ENCODE measurements at regions not wholly inside any gene's neighbourhood (a gene's known extent, or its start where the extent isn't known, plus 50 kb on each side); places are given as distances from the start of the nearest gene placed in this dataset.

- Histone ChIP-seq H3K4me3 (ENCODE audit: control extremely low read depth in 1 of 5, extremely low read depth in 1 of 5, insufficient read depth in 1 of 5, low read depth in 2 of 5, low read length in 4 of 5) (no peak overlapping the region), H2AFZ (ENCODE audit: insufficient read depth, low read depth, low read length, poor library complexity, severe bottlenecking) (no peak overlapping the region), H3K4me2 (replicated peaks; ENCODE audit: low read depth, low read length, poor library complexity, severe bottlenecking) (no peak overlapping the region), H3K36me3 (replicated peaks in 1 of 2; ENCODE audit: control extremely low read depth in 1 of 2, control insufficient read depth in 1 of 2, extremely low read depth in 1 of 2, insufficient read depth in 2 of 2, low read length in 1 of 2) (no peaks in the 10 kb centered on the region), H3K27me3 (replicated peaks in 1 of 4; ENCODE audit: control extremely low read depth in 1 of 4, control insufficient read depth in 3 of 4, insufficient read depth in 4 of 4, low read length in 3 of 4) (no peaks in the 10 kb centered on the region), H3K4me1 (ENCODE audit: control insufficient read depth in 2 of 2, insufficient read depth in 2 of 2, low read length in 2 of 2) (no peaks in the 10 kb centered on the region), H3K79me2 (ENCODE audit: control insufficient read depth, insufficient read depth, low read length) (no peaks in the 10 kb centered on the region), H4K20me1 (ENCODE audit: control insufficient read depth, insufficient read depth, low read length, poor library complexity, severe bottlenecking) (no peaks in the 10 kb centered on the region), H3K27ac (ENCODE audit: low read length in 2 of 2) (no peak overlapping the region), H3K9ac (ENCODE audit: low read length) (no peak overlapping the region), H3K9me3 (ENCODE audit: control extremely low read depth in 1 of 3, control insufficient read depth in 2 of 3, insufficient read depth in 1 of 3, low read length in 2 of 3) (no peaks in the 10 kb centered on the region)
- Mint-ChIP-seq H3K4me3 (no peak overlapping the region), H3K27ac (no peak overlapping the region), H3K4me1 (no peaks in the 10 kb centered on the region), H3K27me3 (no peaks in the 10 kb centered on the region), H3K9me3 (ENCODE audit: insufficient read depth) (no peaks in the 10 kb centered on the region)
- intact Hi-C loops (cut with micrococcal nuclease) = no loop called here
- ChIA-PET CTCF (no interaction called here), POLR2A (no interaction called here)
- ATAC-seq (ENCODE audit: low read depth) = no peak
- no peak for TF ChIP-seq CTCF (IDR thresholded peaks at IDR 0.05)
- TF ChIP-seq EZH2 (IDR thresholded peaks at IDR 0.05; ENCODE audit: borderline replicate concordance, insufficient read depth, low read depth, low read length, poor library complexity, severe bottlenecking) = no peak
- no peak for DNase-seq
- WGBS (ENCODE audit: insufficient coverage) = no CpG with 5 or more reads among the region's 3 CpGs
Observed at GRCh38 chr2:125567100-125567499, 1088.9 kb upstream of the GYPC start.

GRCh38 chr2:125572660-125573059 lies 1083.3 kb upstream of the GYPC start:
- Mint-ChIP-seq H3K27ac (no peak overlapping the region), H3K9me3 (ENCODE audit: insufficient read depth) (peaks cover 5% of the 10 kb centered on the region), H3K4me1 (no peaks in the 10 kb centered on the region), H3K27me3 (no peaks in the 10 kb centered on the region), H3K4me3 (no peak overlapping the region)
- CTCF ChIA-PET = no interaction called here
- WGBS (ENCODE audit: insufficient coverage) = 60% methylated on average over 2 of the region's 2 CpGs
- Histone ChIP-seq H3K4me3 (ENCODE audit: control extremely low read depth in 1 of 5, extremely low read depth in 1 of 5, insufficient read depth in 1 of 5, low read depth in 2 of 5, low read length in 4 of 5) (no peak overlapping the region), H3K79me2 (ENCODE audit: control insufficient read depth, insufficient read depth, low read length) (no peaks in the 10 kb centered on the region), H3K27me3 (replicated peaks in 1 of 4; ENCODE audit: control extremely low read depth in 1 of 4, control insufficient read depth in 3 of 4, insufficient read depth in 4 of 4, low read length in 3 of 4) (no peaks in the 10 kb centered on the region), H4K20me1 (ENCODE audit: control insufficient read depth, insufficient read depth, low read length, poor library complexity, severe bottlenecking) (no peaks in the 10 kb centered on the region), H2AFZ (ENCODE audit: insufficient read depth, low read depth, low read length, poor library complexity, severe bottlenecking) (no peak overlapping the region), H3K9ac (ENCODE audit: low read length) (no peak overlapping the region), H3K4me1 (ENCODE audit: control insufficient read depth in 2 of 2, insufficient read depth in 2 of 2, low read length in 2 of 2) (no peaks in the 10 kb centered on the region), H3K36me3 (replicated peaks in 1 of 2; ENCODE audit: control extremely low read depth in 1 of 2, control insufficient read depth in 1 of 2, extremely low read depth in 1 of 2, insufficient read depth in 2 of 2, low read length in 1 of 2) (no peaks in the 10 kb centered on the region), H3K4me2 (replicated peaks; ENCODE audit: low read depth, low read length, poor library complexity, severe bottlenecking) (no peak overlapping the region), H3K9me3 (ENCODE audit: control extremely low read depth in 1 of 3, control insufficient read depth in 2 of 3, insufficient read depth in 1 of 3, low read length in 2 of 3) (no peaks in the 10 kb centered on the region), H3K27ac (ENCODE audit: low read length in 2 of 2) (no peak overlapping the region)
- no peak for ATAC-seq (ENCODE audit: low read depth)
- POLR2A ChIA-PET = no interaction called here
- TF ChIP-seq EZH2 (IDR thresholded peaks at IDR 0.05; ENCODE audit: borderline replicate concordance, insufficient read depth, low read depth, low read length, poor library complexity, severe bottlenecking) (no peak), CTCF (IDR thresholded peaks at IDR 0.05) (no peak)
- no peak for DNase-seq
- intact Hi-C loops (cut with micrococcal nuclease) = no loop called here
